NT2/D1 (cell line): ENCODE measurements at regions not wholly inside any gene's neighbourhood (a gene's known extent, or its start where the extent isn't known, plus 50 kb on each side); places are given as distances from the start of the nearest gene placed in this dataset.

ENCODE experiments used
- DNase-seq: peaks from one replicate; pipeline ENCODE4 v3.0.0-alpha.2; 2011; ENCODE audit warnings: low read depth, low spot score
- H3K27me3 ChIP-seq: 2 replicates; pipeline ENCODE4 v1.6.0; 2011; ENCODE audit warnings: mild to moderate bottlenecking; ENCODE audit not compliant: insufficient read length, insufficient read depth
- H3K36me3 ChIP-seq: 2 replicates; pipeline ENCODE4 v1.6.1; 2011; ENCODE audit warnings: mild to moderate bottlenecking, low read length, mixed read lengths; ENCODE audit not compliant: insufficient read depth, insufficient read length
- H3K4me1 ChIP-seq: 2 replicates; pipeline ENCODE4 v1.5.1; 2011; ENCODE audit not compliant: insufficient read depth, insufficient read length
- H3K4me3 ChIP-seq: 2 replicates; pipeline ENCODE4 v1.5.1; 2011; ENCODE audit warnings: low read depth; ENCODE audit not compliant: insufficient read length
- H3K9ac ChIP-seq: 2 replicates; pipeline ENCODE4 v1.6.0; 2011; ENCODE audit warnings: low read depth; ENCODE audit not compliant: insufficient read length
- H3K9me3 ChIP-seq: 2 replicates; pipeline ENCODE4 v1.5.1; 2011; ENCODE audit warnings: mild to moderate bottlenecking, low read length; ENCODE audit not compliant: insufficient read depth
- SUZ12 ChIP-seq: IDR thresholded peaks from 2 replicates; pipeline ENCODE4 v1.6.1; 2011; ENCODE audit not compliant: insufficient read length, insufficient read depth; ENCODE audit errors: extremely low read depth
- YY1 ChIP-seq: IDR thresholded peaks from 2 replicates; pipeline ENCODE4 v1.6.1; 2011; ENCODE audit not compliant: insufficient read length, insufficient read depth
- ZNF274 ChIP-seq: IDR thresholded peaks from 2 replicates; pipeline ENCODE4 v1.6.1; 2011; ENCODE audit warnings: mild to moderate bottlenecking, low read depth, low read length

DNA sequence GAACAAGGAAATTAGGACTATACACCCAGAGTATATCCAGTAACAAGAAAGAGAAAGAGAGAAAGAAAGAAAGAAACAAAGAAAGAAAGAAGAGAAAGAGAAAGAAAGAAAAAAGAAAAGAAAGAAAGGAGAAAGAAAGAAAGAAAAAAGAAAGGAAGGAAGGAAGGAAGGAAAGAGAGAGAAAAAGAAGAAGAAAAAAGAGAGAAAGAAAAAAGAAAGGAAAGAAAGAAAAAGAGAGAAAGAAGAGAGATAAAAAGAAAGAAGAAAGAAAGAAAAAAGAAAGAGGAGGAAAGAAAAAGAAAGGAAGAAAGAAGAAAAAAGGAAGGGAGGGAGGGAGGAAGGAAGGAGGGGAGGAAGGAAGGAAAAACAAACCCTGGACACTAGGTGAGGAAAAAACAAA, 981.8 kb downstream of the TBC1D32 start:
- TF ChIP-seq YY1, result no peak
- TF ChIP-seq SUZ12, result no peak
- TF ChIP-seq ZNF274, result no peak
- Histone ChIP-seq H3K9ac (no peak overlapping the region), H3K9me3 (no peaks in the 10 kb centered on the region), H3K27me3 (no peaks in the 10 kb centered on the region), H3K4me3 (no peak overlapping the region), H3K36me3 (no peaks in the 10 kb centered on the region), H3K4me1 (no peaks in the 10 kb centered on the region)
- DNase-seq, result no peak

DNA sequence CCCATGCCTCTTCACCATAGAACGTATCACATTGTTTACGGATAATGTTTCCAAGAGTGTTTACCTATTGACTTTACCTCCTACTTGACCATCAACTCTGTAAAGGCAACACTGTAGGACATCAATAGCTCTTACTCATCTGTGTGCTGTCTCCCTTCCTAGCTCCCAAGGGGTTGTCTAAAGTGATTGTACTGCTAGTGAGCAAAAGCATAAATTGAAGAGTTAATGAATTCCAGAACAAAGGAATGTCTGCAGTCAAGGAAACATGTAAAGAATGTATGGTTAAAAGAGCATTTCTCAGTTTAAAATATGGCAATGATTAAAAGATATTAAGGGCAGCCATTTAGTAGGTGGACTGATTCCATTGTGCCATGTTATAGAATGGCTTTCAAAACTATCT, 985.4 kb downstream of the TBC1D32 start:
- H3K4me3 ChIP-seq, result no peak overlapping the region
- no peaks in the 10 kb centered on the region for H3K9me3 ChIP-seq
- H3K9ac ChIP-seq, result no peak overlapping the region
- no peaks in the 10 kb centered on the region for H3K4me1 ChIP-seq
- H3K36me3 ChIP-seq, result no peaks in the 10 kb centered on the region
- H3K27me3 ChIP-seq, result no peaks in the 10 kb centered on the region
- no peak for TF ChIP-seq ZNF274
- TF ChIP-seq YY1, result no peak
- no peak for TF ChIP-seq SUZ12
- DNase-seq, result no peak

DNA sequence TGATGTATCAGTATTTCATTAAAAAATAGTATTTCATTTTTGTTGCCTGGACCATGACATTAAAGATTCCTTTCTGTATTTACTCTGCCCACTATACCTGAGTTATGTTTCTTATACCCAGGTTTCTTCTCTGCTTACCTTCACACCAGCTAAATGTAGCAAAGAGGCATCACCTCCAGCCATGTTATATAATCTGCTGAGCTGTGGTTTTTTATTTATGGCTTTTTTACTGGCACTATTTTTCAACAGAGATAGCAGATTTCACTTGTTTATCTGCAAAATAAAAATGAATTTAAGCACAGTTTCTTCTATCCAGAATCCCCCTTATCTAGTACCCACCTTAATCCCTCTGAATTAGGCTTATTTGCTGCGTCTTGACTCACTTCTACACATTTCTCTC, 979.0 kb upstream of the MAN1A1 start:
- Histone ChIP-seq H3K4me3 (no peak overlapping the region), H3K4me1 (no peaks in the 10 kb centered on the region), H3K9me3 (no peaks in the 10 kb centered on the region), H3K27me3 (no peaks in the 10 kb centered on the region), H3K36me3 (no peaks in the 10 kb centered on the region), H3K9ac (no peak overlapping the region)
- no peak for DNase-seq
- no peak for TF ChIP-seq ZNF274
- TF ChIP-seq SUZ12, result no peak
- no peak for TF ChIP-seq YY1

DNA sequence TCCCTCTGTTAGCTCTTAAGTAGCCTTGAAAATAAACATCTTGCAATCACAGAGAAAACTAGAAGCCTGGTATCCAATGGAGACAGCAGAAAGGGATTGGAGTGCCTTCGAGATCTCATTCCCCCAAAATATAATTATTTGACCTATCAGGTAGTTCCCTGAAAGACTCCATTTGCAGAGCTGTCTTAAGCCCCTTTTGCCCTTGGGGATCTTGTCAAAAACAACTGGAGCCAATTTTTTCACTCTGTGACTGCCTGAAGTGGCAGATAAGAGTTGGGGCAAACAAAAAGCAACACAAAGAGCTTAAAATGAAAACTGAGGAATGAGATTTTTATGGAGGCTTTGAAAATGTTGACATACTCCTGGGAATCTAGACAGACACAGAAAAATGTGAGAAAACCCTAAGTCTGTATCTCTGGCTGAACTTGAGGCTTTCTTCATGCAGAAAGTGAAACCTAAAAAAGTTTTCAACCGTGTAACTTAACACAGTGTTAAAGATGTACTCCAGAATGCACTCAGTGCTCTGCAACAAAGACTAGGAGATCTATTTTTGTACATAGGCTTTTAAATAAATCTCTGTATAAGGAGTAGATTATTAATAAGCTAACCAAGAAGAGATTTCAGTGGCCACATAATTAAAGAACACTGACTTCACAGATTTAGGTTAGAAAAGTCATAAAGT, 971.1 kb upstream of the MAN1A1 start:
- H3K27me3 ChIP-seq, result no peaks in the 10 kb centered on the region
- H3K9me3 ChIP-seq, result no peaks in the 10 kb centered on the region
- TF ChIP-seq SUZ12 (no peak), ZNF274 (no peak)
- no peaks in the 10 kb centered on the region for H3K4me1 ChIP-seq
- no peaks in the 10 kb centered on the region for H3K36me3 ChIP-seq
- no peak overlapping the region for H3K9ac ChIP-seq
- DNase-seq, result no peak
- no peak overlapping the region for H3K4me3 ChIP-seq

DNA sequence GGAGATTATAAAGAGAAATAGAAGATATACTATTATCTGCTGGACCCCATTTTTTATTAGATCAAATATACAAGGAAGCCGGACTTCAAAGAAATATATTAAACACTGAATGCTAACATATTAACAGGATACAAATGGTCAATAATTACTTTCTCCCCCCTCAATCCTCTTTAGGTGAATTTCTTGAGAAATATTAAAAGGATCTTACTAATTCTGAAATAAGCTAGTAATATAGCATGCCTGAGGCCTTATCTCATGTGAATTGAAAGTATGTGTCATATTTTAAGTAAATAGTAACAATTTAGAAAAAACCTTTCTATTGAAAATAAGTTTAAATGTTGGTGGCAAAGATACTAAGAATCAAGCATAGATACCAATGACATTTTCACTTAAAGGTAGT, 954.7 kb upstream of the MAN1A1 start:
- Histone ChIP-seq H3K4me1 (no peaks in the 10 kb centered on the region), H3K27me3 (no peaks in the 10 kb centered on the region), H3K4me3 (no peak overlapping the region), H3K36me3 (no peaks in the 10 kb centered on the region), H3K9me3 (no peaks in the 10 kb centered on the region), H3K9ac (no peak overlapping the region)
- DNase-seq, result no peak
- TF ChIP-seq SUZ12 (no peak), ZNF274 (no peak), YY1 (no peak)

DNA sequence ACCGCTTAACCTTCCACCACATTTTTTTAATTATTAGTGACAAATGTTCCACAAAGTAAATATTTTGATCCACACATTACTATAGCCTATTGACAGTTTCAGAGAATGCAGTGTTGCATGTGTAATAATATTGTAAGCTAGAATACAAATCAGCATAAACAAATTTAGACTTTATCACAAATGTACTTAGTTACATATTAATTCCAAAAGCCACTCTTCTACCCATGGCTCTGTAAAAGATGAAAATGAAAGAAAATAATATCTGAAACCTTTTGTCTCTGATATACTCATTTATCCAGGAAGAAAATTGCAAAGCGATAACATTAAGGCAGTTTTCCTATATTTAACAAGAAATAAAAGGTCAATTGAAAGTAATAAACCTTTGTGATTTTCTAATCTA, 954.0 kb upstream of the MAN1A1 start:
- no peak for DNase-seq
- H3K27me3 ChIP-seq, result no peaks in the 10 kb centered on the region
- no peaks in the 10 kb centered on the region for H3K9me3 ChIP-seq
- H3K9ac ChIP-seq, result no peak overlapping the region
- H3K4me1 ChIP-seq, result no peaks in the 10 kb centered on the region
- H3K4me3 ChIP-seq, result no peak overlapping the region
- no peak for TF ChIP-seq SUZ12
- no peak for TF ChIP-seq YY1
- no peak for TF ChIP-seq ZNF274
- no peaks in the 10 kb centered on the region for H3K36me3 ChIP-seq

DNA sequence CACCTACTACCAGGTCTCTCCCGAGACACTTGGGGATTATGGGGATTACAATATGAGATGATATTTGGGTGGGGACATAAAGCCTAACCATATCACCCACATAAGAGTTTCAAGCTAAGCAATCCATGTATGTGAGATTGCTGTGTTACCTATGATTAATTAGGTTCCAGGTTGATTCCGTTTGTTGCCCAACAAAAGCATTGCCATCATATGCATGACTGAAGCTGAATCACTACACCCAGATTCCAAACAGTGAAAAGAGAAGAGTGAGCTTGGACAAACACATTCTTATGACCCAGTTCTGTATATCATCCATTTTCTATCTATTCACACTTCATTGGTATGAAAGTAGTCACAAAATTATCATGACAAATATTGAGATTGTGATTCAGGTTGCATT, 952.5 kb upstream of the MAN1A1 start:
- TF ChIP-seq SUZ12, result no peak
- no peak overlapping the region for H3K9ac ChIP-seq
- H3K4me1 ChIP-seq, result no peaks in the 10 kb centered on the region
- no peak for DNase-seq
- H3K4me3 ChIP-seq, result no peak overlapping the region
- H3K36me3 ChIP-seq, result no peaks in the 10 kb centered on the region
- no peaks in the 10 kb centered on the region for H3K27me3 ChIP-seq
- H3K9me3 ChIP-seq, result no peaks in the 10 kb centered on the region

DNA sequence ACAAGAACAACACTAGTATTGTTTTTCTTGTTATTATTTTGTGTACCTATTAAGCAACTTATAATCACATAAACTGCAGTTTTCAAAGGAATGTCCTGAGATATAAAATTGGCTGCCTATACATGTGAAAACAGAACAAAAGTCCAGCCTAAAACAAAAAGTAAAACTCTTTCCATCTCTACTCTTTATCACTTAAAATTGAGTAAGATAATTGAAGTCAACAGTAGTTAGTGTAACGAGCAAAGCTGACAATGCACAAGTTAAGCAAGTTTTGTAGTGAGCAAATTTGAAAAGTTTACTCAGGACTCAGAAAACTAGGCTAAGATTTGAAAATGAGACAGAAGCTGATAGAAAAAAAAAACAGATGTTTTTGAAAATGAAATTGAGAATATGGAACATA, 941.4 kb upstream of the MAN1A1 start:
- H3K27me3 ChIP-seq, result no peaks in the 10 kb centered on the region
- DNase-seq, result no peak
- H3K36me3 ChIP-seq, result no peaks in the 10 kb centered on the region
- no peak overlapping the region for H3K4me3 ChIP-seq
- TF ChIP-seq YY1 (no peak), ZNF274 (no peak), SUZ12 (no peak)
- no peaks in the 10 kb centered on the region for H3K4me1 ChIP-seq
- H3K9ac ChIP-seq, result no peak overlapping the region
- H3K9me3 ChIP-seq, result no peaks in the 10 kb centered on the region
